ENCODE measurements at regions not wholly inside any gene's neighbourhood (a gene's known extent, or its start where the extent isn't known, plus 50 kb on each side); places are given as distances from the start of the nearest gene placed in this dataset.

GRCh38 chr2:105625632-105626031, 119.1 kb upstream of the NCK2 start:
- DNase-seq (ENCODE audit: extremely low read depth in 1 of 2, low read depth in 1 of 2) = no peak

- no peak for DNase-seq (ENCODE audit: extremely low read depth in 1 of 2, low read depth in 1 of 2)
Observed at GRCh38 chr2:105621038-105621437, 123.7 kb upstream of the NCK2 start.

GRCh38 chr2:105618351-105618659, 126.4 kb upstream of the NCK2 start:
- no peak for DNase-seq (ENCODE audit: extremely low read depth in 1 of 2, low read depth in 1 of 2)

GRCh38 chr2:105617631-105618350, 126.9 kb upstream of the NCK2 start:
- no peak for DNase-seq (ENCODE audit: extremely low read depth in 1 of 2, low read depth in 1 of 2)

GRCh38 chr2:105615305-105615704, 129.4 kb upstream of the NCK2 start:
- DNase-seq (ENCODE audit: extremely low read depth in 1 of 2, low read depth in 1 of 2) = no peak

- no peak for DNase-seq (ENCODE audit: extremely low read depth in 1 of 2, low read depth in 1 of 2)
Observed at GRCh38 chr2:105611811-105612424, 132.8 kb upstream of the NCK2 start.

GRCh38 chr2:105611333-105611637, 133.4 kb upstream of the NCK2 start:
- DNase-seq (ENCODE audit: extremely low read depth in 1 of 2, low read depth in 1 of 2) = no peak

GRCh38 chr2:105610576-105611332, 134.0 kb upstream of the NCK2 start:
- DNase-seq (ENCODE audit: extremely low read depth in 1 of 2, low read depth in 1 of 2) = no peak

- DNase-seq (ENCODE audit: extremely low read depth in 1 of 2, low read depth in 1 of 2) = no peak
Observed at GRCh38 chr2:105609746-105610402, 134.8 kb upstream of the NCK2 start.

GRCh38 chr2:105607920-105608504, 136.7 kb upstream of the NCK2 start:
- DNase-seq (ENCODE audit: extremely low read depth in 1 of 2, low read depth in 1 of 2) = no peak

GRCh38 chr2:105606081-105606480, 138.6 kb upstream of the NCK2 start:
- no peak for DNase-seq (ENCODE audit: extremely low read depth in 1 of 2, low read depth in 1 of 2)

- DNase-seq (ENCODE audit: extremely low read depth in 1 of 2, low read depth in 1 of 2) = no peak
Observed at GRCh38 chr2:105604938-105605337, 139.8 kb upstream of the NCK2 start.

GRCh38 chr2:105600949-105601794, 143.5 kb upstream of the NCK2 start:
- DNase-seq (ENCODE audit: extremely low read depth in 1 of 2, low read depth in 1 of 2) = no peak

GRCh38 chr2:105600602-105600948, 144.1 kb upstream of the NCK2 start:
- no peak for DNase-seq (ENCODE audit: extremely low read depth in 1 of 2, low read depth in 1 of 2)

- DNase-seq (ENCODE audit: extremely low read depth in 1 of 2, low read depth in 1 of 2) = no peak
Observed at GRCh38 chr2:105600037-105600442, 144.7 kb upstream of the NCK2 start.

GRCh38 chr2:105598829-105599698, 145.6 kb upstream of the NCK2 start:
- no peak for DNase-seq (ENCODE audit: extremely low read depth in 1 of 2, low read depth in 1 of 2)

- DNase-seq (ENCODE audit: extremely low read depth in 1 of 2, low read depth in 1 of 2) = no peak
Observed at GRCh38 chr2:105597806-105598803, 146.6 kb upstream of the NCK2 start.

GRCh38 chr2:105597011-105597805, 147.5 kb upstream of the NCK2 start:
- DNase-seq (ENCODE audit: extremely low read depth in 1 of 2, low read depth in 1 of 2) = no peak
